B cell (primary cell): ENCODE measurements at regions not wholly inside any gene's neighbourhood (a gene's known extent, or its start where the extent isn't known, plus 50 kb on each side); places are given as distances from the start of the nearest gene placed in this dataset.

Experiments
- EZH2 ChIP-seq: IDR thresholded peaks from 2 replicates; pipeline ENCODE4 v1.6.1; 2012; ENCODE audit warnings: borderline replicate concordance, low read depth, mild to moderate bottlenecking, moderate library complexity, low read length; ENCODE audit not compliant: insufficient read depth, poor library complexity, severe bottlenecking
- TF ChIP-seq, protein P1 (sequence below): fragments of 200-600 bp; IDR thresholded peaks from one replicate; pipeline ENCODE4 v1.8.0; 2022; ENCODE audit warnings: antibody characterized with exemption, mild to moderate bottlenecking

DNA sequence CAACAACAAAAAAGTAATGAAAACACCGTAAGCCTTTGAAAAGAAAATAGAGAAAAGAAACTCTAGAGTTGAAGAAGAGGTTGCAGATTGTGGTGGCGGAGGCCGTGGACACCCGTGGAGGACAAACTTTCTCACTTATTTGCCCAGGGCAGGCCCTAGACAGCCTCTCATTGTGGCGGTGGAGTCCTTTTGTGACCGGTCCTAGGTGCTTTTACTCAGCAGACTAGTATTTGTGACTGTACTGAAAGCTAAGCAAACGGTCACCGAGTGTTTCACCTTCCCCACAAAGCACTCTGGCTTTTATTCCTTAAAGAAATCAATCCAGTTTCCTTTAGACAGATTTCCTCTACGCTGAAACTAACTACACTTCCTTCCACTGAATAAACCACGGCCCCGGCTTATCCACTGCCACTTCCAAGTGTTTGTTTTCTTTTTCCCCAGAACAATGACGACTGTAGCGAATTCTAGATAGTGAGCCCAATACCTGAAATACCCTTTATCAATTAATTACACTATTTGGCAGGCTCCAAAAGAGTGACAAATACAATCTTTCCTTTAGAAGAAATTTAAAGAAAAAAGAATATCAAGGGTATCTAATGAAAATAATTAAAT lies 210.2 kb upstream of the TARS1 start:
- TF ChIP-seq, protein P1, sequence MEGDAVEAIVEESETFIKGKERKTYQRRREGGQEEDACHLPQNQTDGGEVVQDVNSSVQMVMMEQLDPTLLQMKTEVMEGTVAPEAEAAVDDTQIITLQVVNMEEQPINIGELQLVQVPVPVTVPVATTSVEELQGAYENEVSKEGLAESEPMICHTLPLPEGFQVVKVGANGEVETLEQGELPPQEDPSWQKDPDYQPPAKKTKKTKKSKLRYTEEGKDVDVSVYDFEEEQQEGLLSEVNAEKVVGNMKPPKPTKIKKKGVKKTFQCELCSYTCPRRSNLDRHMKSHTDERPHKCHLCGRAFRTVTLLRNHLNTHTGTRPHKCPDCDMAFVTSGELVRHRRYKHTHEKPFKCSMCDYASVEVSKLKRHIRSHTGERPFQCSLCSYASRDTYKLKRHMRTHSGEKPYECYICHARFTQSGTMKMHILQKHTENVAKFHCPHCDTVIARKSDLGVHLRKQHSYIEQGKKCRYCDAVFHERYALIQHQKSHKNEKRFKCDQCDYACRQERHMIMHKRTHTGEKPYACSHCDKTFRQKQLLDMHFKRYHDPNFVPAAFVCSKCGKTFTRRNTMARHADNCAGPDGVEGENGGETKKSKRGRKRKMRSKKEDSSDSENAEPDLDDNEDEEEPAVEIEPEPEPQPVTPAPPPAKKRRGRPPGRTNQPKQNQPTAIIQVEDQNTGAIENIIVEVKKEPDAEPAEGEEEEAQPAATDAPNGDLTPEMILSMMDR = no peak
- no peak for TF ChIP-seq EZH2
